Astrocyte (in vitro differentiated cells and primary cell): ENCODE measurements at regions not wholly inside any gene's neighbourhood (a gene's known extent, or its start where the extent isn't known, plus 50 kb on each side); places are given as distances from the start of the nearest gene placed in this dataset.
A peak's percentile ranks its signal among the peaks of the same experiment; 100 is the strongest.

Experiments
- DNase-seq: peaks from one replicate; pipeline ENCODE4 v3.0.0-alpha.2; 2010; ENCODE audit warnings: low read depth
- FAIRE-seq: peaks from 2 replicates; lab custom pipeline; 2011; peaks lifted over from hg19 to GRCh38; lab: Jason Lieb, UNC
- H2AFZ ChIP-seq: 2 replicates; pipeline ENCODE4 v1.6.0; 2012; ENCODE audit warnings: low read depth, low read length, inconsistent platforms
- H3K27ac ChIP-seq: 2 replicates; pipeline ENCODE4 v1.5.1; 2011; ENCODE audit warnings: low read depth, low read length, inconsistent platforms
- H3K27me3 ChIP-seq: 2 replicates; pipeline ENCODE4 v1.6.0; 2011; ENCODE audit warnings: low read length, inconsistent platforms; ENCODE audit not compliant: insufficient read depth
- H3K36me3 ChIP-seq: 2 replicates; pipeline ENCODE4 v1.5.1; 2011; ENCODE audit warnings: low read length, inconsistent platforms; ENCODE audit not compliant: insufficient read depth
- H3K4me1 ChIP-seq: 2 replicates; pipeline ENCODE4 v1.5.1; 2011; ENCODE audit warnings: low read length, inconsistent platforms; ENCODE audit not compliant: insufficient read depth
- H3K4me2 ChIP-seq: 2 replicates; pipeline ENCODE4 v1.6.0; 2012; ENCODE audit warnings: low read length, inconsistent platforms
- H3K4me3 ChIP-seq: 2 replicates; pipeline ENCODE4 v1.5.1; 2011; ENCODE audit warnings: low read depth, mild to moderate bottlenecking, low read length, inconsistent platforms; ENCODE audit not compliant: insufficient read depth
- H3K79me2 ChIP-seq: 2 replicates; pipeline ENCODE4 v1.6.0; 2012; ENCODE audit warnings: mild to moderate bottlenecking, low read length, inconsistent platforms; ENCODE audit not compliant: insufficient read depth
- H3K9ac ChIP-seq: 2 replicates; pipeline ENCODE4 v1.6.0; 2012; ENCODE audit warnings: mild to moderate bottlenecking, low read length, inconsistent platforms
- H3K9me3 ChIP-seq: 2 replicates; pipeline ENCODE4 v1.5.1; 2012; ENCODE audit warnings: low read depth, mild to moderate bottlenecking, low read length, inconsistent platforms; ENCODE audit not compliant: insufficient read depth
- H4K20me1 ChIP-seq: 2 replicates; pipeline ENCODE4 v1.6.0; 2012; ENCODE audit warnings: low read length, inconsistent platforms; ENCODE audit not compliant: insufficient read depth
- H3K27ac Mint-ChIP-seq: one replicate; pipeline ENCODE4 v1.8.0; 2021; ENCODE audit warnings: mild to moderate bottlenecking, mixed read lengths; ENCODE audit not compliant: unreplicated experiment
- H3K27me3 Mint-ChIP-seq: one replicate; pipeline ENCODE4 v1.8.0; 2021; ENCODE audit warnings: low read depth, mixed read lengths; ENCODE audit not compliant: unreplicated experiment
- H3K36me3 Mint-ChIP-seq: one replicate; pipeline ENCODE4 v1.8.0; 2021; ENCODE audit warnings: low read depth, mixed read lengths; ENCODE audit not compliant: unreplicated experiment
- H3K4me1 Mint-ChIP-seq: one replicate; pipeline ENCODE4 v1.8.0; 2021; ENCODE audit warnings: low read depth, mixed read lengths; ENCODE audit not compliant: unreplicated experiment
- H3K4me3 Mint-ChIP-seq: one replicate; pipeline ENCODE4 v1.8.0; 2021; ENCODE audit warnings: mild to moderate bottlenecking, moderate library complexity, mixed read lengths; ENCODE audit not compliant: unreplicated experiment
- H3K9me3 Mint-ChIP-seq: one replicate; pipeline ENCODE4 v1.8.0; 2021; ENCODE audit warnings: mild to moderate bottlenecking, mixed read lengths; ENCODE audit not compliant: unreplicated experiment
- CTCF ChIP-seq: IDR thresholded peaks from 2 replicates; pipeline ENCODE4 v1.5.1; 2011; ENCODE audit warnings: low read depth, mild to moderate bottlenecking, inconsistent platforms, low read length, moderate library complexity; ENCODE audit not compliant: insufficient read depth
- EZH2 ChIP-seq: IDR thresholded peaks from 2 replicates; pipeline ENCODE4 v1.6.1; 2012; ENCODE audit warnings: mild to moderate bottlenecking, low read length, inconsistent platforms; ENCODE audit not compliant: insufficient read depth

GRCh38 chr1:173405281-173405680 is 71.9 kb upstream of the PRDX6 start:
- Mint-ChIP-seq H3K4me1 (peaks cover 6% of the 10 kb centered on the region), H3K4me3 (no peak overlapping the region), H3K36me3 (no peaks in the 10 kb centered on the region), H3K27ac (no peak overlapping the region), H3K9me3 (no peaks in the 10 kb centered on the region), H3K27me3 (no peaks in the 10 kb centered on the region)
- TF ChIP-seq CTCF = no peak
- no peak for TF ChIP-seq EZH2
- H3K9me3 ChIP-seq = no peaks in the 10 kb centered on the region
- DNase-seq (no peak), FAIRE-seq (no peak)
- H3K9ac ChIP-seq = no peak overlapping the region
- H3K4me1 ChIP-seq = peaks cover 18% of the 10 kb centered on the region
- no peak overlapping the region for H3K4me2 ChIP-seq
- H3K4me3 ChIP-seq = no peak overlapping the region
- no peak overlapping the region for H3K27ac ChIP-seq
- H3K36me3 ChIP-seq = no peaks in the 10 kb centered on the region
- H3K27me3 ChIP-seq = no peaks in the 10 kb centered on the region
- no peak overlapping the region for H2AFZ ChIP-seq
- no peaks in the 10 kb centered on the region for H3K79me2 ChIP-seq
- H4K20me1 ChIP-seq = no peaks in the 10 kb centered on the region

GRCh38 chr1:173405834-173406233 is 71.3 kb upstream of the PRDX6 start:
- Histone ChIP-seq H3K4me2 (no peak overlapping the region), H4K20me1 (no peaks in the 10 kb centered on the region), H3K27ac (no peak overlapping the region), H3K36me3 (no peaks in the 10 kb centered on the region), H3K79me2 (no peaks in the 10 kb centered on the region), H3K9ac (no peak overlapping the region), H3K27me3 (no peaks in the 10 kb centered on the region), H2AFZ (no peak overlapping the region), H3K4me3 (no peak overlapping the region), H3K4me1 (peaks cover 22% of the 10 kb centered on the region), H3K9me3 (no peaks in the 10 kb centered on the region)
- no peaks in the 10 kb centered on the region for H3K27me3 Mint-ChIP-seq
- peaks cover 10% of the 10 kb centered on the region for H3K4me1 Mint-ChIP-seq
- no peak overlapping the region for H3K4me3 Mint-ChIP-seq
- no peak overlapping the region for H3K27ac Mint-ChIP-seq
- no peaks in the 10 kb centered on the region for H3K9me3 Mint-ChIP-seq
- no peak for FAIRE-seq
- TF ChIP-seq CTCF = no peak
- no peak for TF ChIP-seq EZH2
- no peaks in the 10 kb centered on the region for H3K36me3 Mint-ChIP-seq
- DNase-seq = peak; percentile 72

DNA sequence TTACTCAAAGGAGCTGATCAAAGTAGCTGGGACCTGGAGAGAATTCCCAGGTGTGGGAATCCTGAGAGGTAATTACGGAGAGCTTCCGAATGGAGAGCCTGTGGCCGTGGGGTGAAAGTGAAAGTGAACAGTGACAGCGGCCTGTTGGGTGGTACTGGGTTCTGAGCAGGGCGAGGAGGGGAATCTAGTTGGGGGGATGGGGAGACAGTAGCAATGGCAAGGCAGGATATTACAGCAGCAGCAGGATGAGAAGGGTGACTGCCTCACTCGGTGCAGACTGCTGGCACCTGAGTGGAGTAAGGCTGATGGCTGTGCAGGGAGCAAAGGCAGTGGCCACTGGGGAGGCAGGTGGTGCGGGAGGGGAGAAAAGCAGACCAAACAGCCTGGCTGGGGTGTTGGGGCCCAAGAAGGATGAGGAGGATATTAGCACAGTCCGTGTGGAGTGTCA is 70.3 kb upstream of the PRDX6 start:
- Mint-ChIP-seq H3K4me1 (peaks cover 10% of the 10 kb centered on the region), H3K27ac (no peak overlapping the region), H3K36me3 (peaks cover 2% of the 10 kb centered on the region), H3K27me3 (no peaks in the 10 kb centered on the region), H3K9me3 (no peaks in the 10 kb centered on the region), H3K4me3 (no peak overlapping the region)
- DNase-seq (no peak), FAIRE-seq (no peak)
- no peaks in the 10 kb centered on the region for H3K9me3 ChIP-seq
- TF ChIP-seq EZH2 (no peak), CTCF (no peak)
- H3K4me2 ChIP-seq = no peak overlapping the region
- no peaks in the 10 kb centered on the region for H3K79me2 ChIP-seq
- peaks cover 22% of the 10 kb centered on the region for H3K4me1 ChIP-seq
- no peak overlapping the region for H3K27ac ChIP-seq
- H3K9ac ChIP-seq = no peak overlapping the region
- H3K27me3 ChIP-seq = no peaks in the 10 kb centered on the region
- no peak overlapping the region for H2AFZ ChIP-seq
- H3K4me3 ChIP-seq = no peak overlapping the region
- no peaks in the 10 kb centered on the region for H3K36me3 ChIP-seq
- no peaks in the 10 kb centered on the region for H4K20me1 ChIP-seq
